WTC11 (cell line): ENCODE measurements at regions not wholly inside any gene's neighbourhood (a gene's known extent, or its start where the extent isn't known, plus 50 kb on each side); places are given as distances from the start of the nearest gene placed in this dataset.

ENCODE experiments used
- AR ChIP-seq: fragments of 250-450 bp; sonication (Bioruptor Pico); IDR thresholded peaks from 2 replicates; pipeline ENCODE4 v1.9.0; 2021; ENCODE audit warnings: mild to moderate bottlenecking
- CREM ChIP-seq: sonication (generic); formaldehyde crosslinking; IDR thresholded peaks from 2 replicates; pipeline ENCODE4 v1.8.1; 2022; ENCODE audit warnings: mild to moderate bottlenecking, missing genetic modification reagents, moderate library complexity
- IRF2 ChIP-seq: sonication (generic); formaldehyde crosslinking; IDR thresholded peaks from 2 replicates; pipeline ENCODE4 v1.8.0; 2022; ENCODE audit warnings: low read depth, missing genetic modification reagents, borderline replicate concordance
- JAZF1 ChIP-seq: fragments of 250-450 bp; sonication (Bioruptor Pico); IDR thresholded peaks from 2 replicates; pipeline ENCODE4 v1.9.0; 2021; ENCODE audit warnings: moderate library complexity, mild to moderate bottlenecking, inconsistent platforms
- JUN ChIP-seq: sonication (generic); formaldehyde crosslinking; IDR thresholded peaks from 2 replicates; pipeline ENCODE4 v1.8.0; 2023; ENCODE audit warnings: mild to moderate bottlenecking, missing genetic modification reagents
- RELA ChIP-seq: sonication (generic); formaldehyde crosslinking; IDR thresholded peaks from 2 replicates; pipeline ENCODE4 v1.8.1; 2022; ENCODE audit warnings: missing genetic modification reagents, mild to moderate bottlenecking, borderline replicate concordance
- ZNF138 ChIP-seq: sonication (generic); formaldehyde crosslinking; conservative IDR thresholded peaks from 2 replicates; pipeline ENCODE4 v1.8.1; 2022; ENCODE audit warnings: mild to moderate bottlenecking, moderate library complexity, missing genetic modification reagents
- TF ChIP-seq, protein P1 (sequence below): fragments of 200-600 bp; IDR thresholded peaks from 2 replicates; pipeline ENCODE4 v1.8.0; 2022; ENCODE audit warnings: antibody characterized with exemption
- TF ChIP-seq, protein P2 (sequence below): sonication (generic); formaldehyde crosslinking; IDR thresholded peaks from 2 replicates; pipeline ENCODE4 v1.8.1; 2023; ENCODE audit warnings: mild to moderate bottlenecking, missing genetic modification reagents, moderate library complexity
- TF ChIP-seq, protein P3 (sequence below): sonication (generic); formaldehyde crosslinking; IDR thresholded peaks from 2 replicates; pipeline ENCODE4 v1.8.1; 2022; ENCODE audit warnings: mild to moderate bottlenecking, missing genetic modification reagents, moderate library complexity, borderline replicate concordance

DNA sequence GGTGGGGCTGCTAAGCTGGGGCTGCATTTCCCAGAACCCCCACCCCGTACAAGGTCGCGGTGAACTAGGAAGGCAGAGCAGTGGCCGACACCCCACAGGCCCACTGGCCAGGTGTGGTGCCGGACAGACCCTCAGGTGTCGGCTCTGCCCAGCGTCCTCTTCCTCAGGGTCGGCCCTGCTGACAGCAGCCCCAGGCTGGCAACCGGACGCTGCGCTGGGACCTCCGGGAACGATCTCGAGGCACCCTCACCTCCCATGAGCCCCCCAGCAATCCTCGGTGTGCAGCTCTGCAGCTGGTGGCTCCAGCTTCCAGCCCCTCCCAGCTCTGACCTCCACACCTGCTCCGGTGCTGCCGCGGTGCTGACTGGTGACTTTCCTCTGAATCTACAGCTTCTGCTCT is 142.9 kb upstream of the SPACA7 start:
- TF ChIP-seq, protein P1, sequence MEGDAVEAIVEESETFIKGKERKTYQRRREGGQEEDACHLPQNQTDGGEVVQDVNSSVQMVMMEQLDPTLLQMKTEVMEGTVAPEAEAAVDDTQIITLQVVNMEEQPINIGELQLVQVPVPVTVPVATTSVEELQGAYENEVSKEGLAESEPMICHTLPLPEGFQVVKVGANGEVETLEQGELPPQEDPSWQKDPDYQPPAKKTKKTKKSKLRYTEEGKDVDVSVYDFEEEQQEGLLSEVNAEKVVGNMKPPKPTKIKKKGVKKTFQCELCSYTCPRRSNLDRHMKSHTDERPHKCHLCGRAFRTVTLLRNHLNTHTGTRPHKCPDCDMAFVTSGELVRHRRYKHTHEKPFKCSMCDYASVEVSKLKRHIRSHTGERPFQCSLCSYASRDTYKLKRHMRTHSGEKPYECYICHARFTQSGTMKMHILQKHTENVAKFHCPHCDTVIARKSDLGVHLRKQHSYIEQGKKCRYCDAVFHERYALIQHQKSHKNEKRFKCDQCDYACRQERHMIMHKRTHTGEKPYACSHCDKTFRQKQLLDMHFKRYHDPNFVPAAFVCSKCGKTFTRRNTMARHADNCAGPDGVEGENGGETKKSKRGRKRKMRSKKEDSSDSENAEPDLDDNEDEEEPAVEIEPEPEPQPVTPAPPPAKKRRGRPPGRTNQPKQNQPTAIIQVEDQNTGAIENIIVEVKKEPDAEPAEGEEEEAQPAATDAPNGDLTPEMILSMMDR = no peak
- no peak for TF ChIP-seq IRF2
- no peak for TF ChIP-seq AR
- no peak for TF ChIP-seq JUN (CRISPR knock-in tag)
- TF ChIP-seq ZNF138 (CRISPR knock-in tag) = no peak
- TF ChIP-seq RELA (CRISPR knock-in tag) = no peak
- no peak for TF ChIP-seq JAZF1 (CRISPR knock-in tag)
- TF ChIP-seq CREM (CRISPR knock-in tag) = no peak
- TF ChIP-seq, protein P2, sequence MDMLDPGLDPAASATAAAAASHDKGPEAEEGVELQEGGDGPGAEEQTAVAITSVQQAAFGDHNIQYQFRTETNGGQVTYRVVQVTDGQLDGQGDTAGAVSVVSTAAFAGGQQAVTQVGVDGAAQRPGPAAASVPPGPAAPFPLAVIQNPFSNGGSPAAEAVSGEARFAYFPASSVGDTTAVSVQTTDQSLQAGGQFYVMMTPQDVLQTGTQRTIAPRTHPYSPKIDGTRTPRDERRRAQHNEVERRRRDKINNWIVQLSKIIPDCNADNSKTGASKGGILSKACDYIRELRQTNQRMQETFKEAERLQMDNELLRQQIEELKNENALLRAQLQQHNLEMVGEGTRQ = no peak
- TF ChIP-seq, protein P3, sequence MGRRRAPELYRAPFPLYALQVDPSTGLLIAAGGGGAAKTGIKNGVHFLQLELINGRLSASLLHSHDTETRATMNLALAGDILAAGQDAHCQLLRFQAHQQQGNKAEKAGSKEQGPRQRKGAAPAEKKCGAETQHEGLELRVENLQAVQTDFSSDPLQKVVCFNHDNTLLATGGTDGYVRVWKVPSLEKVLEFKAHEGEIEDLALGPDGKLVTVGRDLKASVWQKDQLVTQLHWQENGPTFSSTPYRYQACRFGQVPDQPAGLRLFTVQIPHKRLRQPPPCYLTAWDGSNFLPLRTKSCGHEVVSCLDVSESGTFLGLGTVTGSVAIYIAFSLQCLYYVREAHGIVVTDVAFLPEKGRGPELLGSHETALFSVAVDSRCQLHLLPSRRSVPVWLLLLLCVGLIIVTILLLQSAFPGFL (CRISPR knock-in tag) = no peak
